ENCODE measurements at regions not wholly inside any gene's neighbourhood (a gene's known extent, or its start where the extent isn't known, plus 50 kb on each side); places are given as distances from the start of the nearest gene placed in this dataset.

DNA sequence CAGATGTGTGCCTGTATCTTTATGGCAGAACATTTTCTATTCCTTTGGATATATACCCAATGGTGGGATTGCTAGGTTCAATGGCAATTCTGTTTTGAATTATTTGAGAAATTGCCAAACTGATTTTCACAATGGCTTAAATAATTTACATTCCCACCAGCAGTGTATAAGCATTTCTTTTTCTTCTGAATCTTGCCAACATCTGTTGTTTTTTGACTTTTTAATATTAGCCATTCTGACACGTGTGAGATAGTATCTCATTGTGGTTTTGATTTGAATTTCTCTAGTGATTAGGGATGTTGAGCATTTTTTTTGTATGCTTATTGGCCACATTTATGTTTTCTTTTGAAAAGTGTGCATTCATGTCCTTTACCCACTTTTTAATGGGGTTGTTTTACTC lies 864.3 kb upstream of the ADAMTS5 start (continued):
- TF ChIP-seq, protein P1, sequence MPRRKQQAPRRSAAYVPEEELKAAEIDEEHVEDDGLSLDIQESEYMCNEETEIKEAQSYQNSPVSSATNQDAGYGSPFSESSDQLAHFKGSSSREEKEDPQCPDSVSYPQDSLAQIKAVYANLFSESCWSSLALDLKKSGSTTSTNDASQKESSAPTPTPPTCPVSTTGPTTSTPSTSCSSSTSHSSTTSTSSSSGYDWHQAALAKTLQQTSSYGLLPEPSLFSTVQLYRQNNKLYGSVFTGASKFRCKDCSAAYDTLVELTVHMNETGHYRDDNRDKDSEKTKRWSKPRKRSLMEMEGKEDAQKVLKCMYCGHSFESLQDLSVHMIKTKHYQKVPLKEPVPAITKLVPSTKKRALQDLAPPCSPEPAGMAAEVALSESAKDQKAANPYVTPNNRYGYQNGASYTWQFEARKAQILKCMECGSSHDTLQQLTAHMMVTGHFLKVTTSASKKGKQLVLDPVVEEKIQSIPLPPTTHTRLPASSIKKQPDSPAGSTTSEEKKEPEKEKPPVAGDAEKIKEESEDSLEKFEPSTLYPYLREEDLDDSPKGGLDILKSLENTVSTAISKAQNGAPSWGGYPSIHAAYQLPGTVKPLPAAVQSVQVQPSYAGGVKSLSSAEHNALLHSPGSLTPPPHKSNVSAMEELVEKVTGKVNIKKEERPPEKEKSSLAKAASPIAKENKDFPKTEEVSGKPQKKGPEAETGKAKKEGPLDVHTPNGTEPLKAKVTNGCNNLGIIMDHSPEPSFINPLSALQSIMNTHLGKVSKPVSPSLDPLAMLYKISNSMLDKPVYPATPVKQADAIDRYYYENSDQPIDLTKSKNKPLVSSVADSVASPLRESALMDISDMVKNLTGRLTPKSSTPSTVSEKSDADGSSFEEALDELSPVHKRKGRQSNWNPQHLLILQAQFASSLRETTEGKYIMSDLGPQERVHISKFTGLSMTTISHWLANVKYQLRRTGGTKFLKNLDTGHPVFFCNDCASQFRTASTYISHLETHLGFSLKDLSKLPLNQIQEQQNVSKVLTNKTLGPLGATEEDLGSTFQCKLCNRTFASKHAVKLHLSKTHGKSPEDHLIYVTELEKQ (CRISPR knock-in tag; IDR thresholded peaks at IDR 0.05): no peak
- TF ChIP-seq SPI1 (IDR thresholded peaks at IDR 0.05; ENCODE audit: borderline replicate concordance, low read depth, low read length): no peak
- no peak for TF ChIP-seq PML (IDR thresholded peaks at IDR 0.05; ENCODE audit: low read length)

DNA sequence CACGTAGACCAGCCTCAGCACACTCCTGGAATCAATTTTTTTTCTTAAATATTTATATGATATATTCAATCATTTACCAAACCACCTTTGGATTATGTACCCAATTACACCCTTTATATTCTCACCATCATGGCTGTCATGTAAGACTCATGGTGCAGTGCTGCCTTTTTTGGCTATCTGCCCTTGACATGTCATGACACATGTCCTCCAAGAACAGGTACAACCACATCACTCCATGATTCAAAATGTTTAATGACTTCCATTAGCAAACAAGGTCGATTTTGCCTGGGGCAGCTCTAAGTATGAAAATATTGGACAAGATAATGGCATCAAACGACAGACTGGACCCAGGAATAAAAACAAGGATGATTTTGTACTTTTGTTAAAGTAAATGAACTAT lies 861.1 kb upstream of the ADAMTS5 start:
- CTCF ChIA-PET (ENCODE audit: low intra/inter-chr PET ratio): no interaction called here
- in situ Hi-C loops (cut with MboI) (no loop called here), intact Hi-C loops (cut with micrococcal nuclease) (no loop called here)
- Histone ChIP-seq H3K9me3 (replicated peaks; ENCODE audit: control insufficient read depth, insufficient read depth, low read depth, low read length) (no peaks in the 10 kb centered on the region), H3K4me1 (replicated peaks in 1 of 2; ENCODE audit: control insufficient read depth in 2 of 2, insufficient read depth in 2 of 2, low read length in 2 of 2) (no peaks in the 10 kb centered on the region), H3K9ac (ENCODE audit: insufficient read depth in 1 of 2, low read depth in 2 of 2, low read length in 2 of 2) (no peak overlapping the region), H2AFZ (ENCODE audit: low read depth, low read length) (no peak overlapping the region), H4K20me1 (replicated peaks; ENCODE audit: control insufficient read depth, insufficient read depth, low read length) (no peaks in the 10 kb centered on the region), H3K27ac (ENCODE audit: extremely low read depth, low read depth, low read length) (no peak overlapping the region), H3K4me3 (no peak overlapping the region), H3K9me1 (ENCODE audit: control insufficient read depth, insufficient read depth, low read length) (no peaks in the 10 kb centered on the region), H3K4me2 (ENCODE audit: insufficient read depth, low read length) (no peak overlapping the region), H3K36me3 (ENCODE audit: control insufficient read depth, insufficient read depth, low read length) (no peaks in the 10 kb centered on the region), H3K27me3 (ENCODE audit: control insufficient read depth in 2 of 2, insufficient read depth in 2 of 2, low read length in 2 of 2) (no peaks in the 10 kb centered on the region), H3K79me2 (ENCODE audit: control insufficient read depth, insufficient read depth, low read length) (no peaks in the 10 kb centered on the region)
- DNase-seq (ENCODE audit: extremely low read depth in 1 of 4, low spot score in 3 of 4) (no peak), ATAC-seq (no peak), FAIRE-seq (no peak)
- WGBS (ENCODE audit: insufficient coverage, low coverage, missing lambda C conversion rate): 2% methylated on average over 3 of the region's 3 CpGs
- no TSS peak for BruUV-seq (replicated peaks)
- POLR2A ChIA-PET: no interaction called here
- TF ChIP-seq, protein P2, sequence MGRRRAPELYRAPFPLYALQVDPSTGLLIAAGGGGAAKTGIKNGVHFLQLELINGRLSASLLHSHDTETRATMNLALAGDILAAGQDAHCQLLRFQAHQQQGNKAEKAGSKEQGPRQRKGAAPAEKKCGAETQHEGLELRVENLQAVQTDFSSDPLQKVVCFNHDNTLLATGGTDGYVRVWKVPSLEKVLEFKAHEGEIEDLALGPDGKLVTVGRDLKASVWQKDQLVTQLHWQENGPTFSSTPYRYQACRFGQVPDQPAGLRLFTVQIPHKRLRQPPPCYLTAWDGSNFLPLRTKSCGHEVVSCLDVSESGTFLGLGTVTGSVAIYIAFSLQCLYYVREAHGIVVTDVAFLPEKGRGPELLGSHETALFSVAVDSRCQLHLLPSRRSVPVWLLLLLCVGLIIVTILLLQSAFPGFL (CRISPR knock-in tag; IDR thresholded peaks at IDR 0.05): no peak
- no peak for TF ChIP-seq ZBTB1 (CRISPR knock-in tag; IDR thresholded peaks at IDR 0.05; ENCODE audit: borderline replicate concordance, low read depth)
- TF ChIP-seq, protein P3, sequence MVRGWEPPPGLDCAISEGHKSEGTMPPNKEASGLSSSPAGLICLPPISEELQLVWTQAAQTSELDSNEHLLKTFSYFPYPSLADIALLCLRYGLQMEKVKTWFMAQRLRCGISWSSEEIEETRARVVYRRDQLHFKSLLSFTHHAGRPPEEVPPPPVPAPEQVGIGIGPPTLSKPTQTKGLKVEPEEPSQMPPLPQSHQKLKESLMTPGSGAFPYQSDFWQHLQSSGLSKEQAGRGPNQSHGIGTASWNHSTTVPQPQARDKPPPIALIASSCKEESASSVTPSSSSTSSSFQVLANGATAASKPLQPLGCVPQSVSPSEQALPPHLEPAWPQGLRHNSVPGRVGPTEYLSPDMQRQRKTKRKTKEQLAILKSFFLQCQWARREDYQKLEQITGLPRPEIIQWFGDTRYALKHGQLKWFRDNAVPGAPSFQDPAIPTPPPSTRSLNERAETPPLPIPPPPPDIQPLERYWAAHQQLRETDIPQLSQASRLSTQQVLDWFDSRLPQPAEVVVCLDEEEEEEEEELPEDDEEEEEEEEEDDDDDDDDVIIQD (CRISPR knock-in tag; IDR thresholded peaks at IDR 0.05): no peak
- TF ChIP-seq, protein P4, sequence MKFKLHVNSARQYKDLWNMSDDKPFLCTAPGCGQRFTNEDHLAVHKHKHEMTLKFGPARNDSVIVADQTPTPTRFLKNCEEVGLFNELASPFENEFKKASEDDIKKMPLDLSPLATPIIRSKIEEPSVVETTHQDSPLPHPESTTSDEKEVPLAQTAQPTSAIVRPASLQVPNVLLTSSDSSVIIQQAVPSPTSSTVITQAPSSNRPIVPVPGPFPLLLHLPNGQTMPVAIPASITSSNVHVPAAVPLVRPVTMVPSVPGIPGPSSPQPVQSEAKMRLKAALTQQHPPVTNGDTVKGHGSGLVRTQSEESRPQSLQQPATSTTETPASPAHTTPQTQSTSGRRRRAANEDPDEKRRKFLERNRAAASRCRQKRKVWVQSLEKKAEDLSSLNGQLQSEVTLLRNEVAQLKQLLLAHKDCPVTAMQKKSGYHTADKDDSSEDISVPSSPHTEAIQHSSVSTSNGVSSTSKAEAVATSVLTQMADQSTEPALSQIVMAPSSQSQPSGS (CRISPR knock-in tag; IDR thresholded peaks at IDR 0.05): no peak
- TF ChIP-seq JUN (IDR thresholded peaks at IDR 0.05; ENCODE audit: borderline replicate concordance, low read depth, low read length): no peak
- no peak for TF ChIP-seq JUN (CRISPR knock-in tag; IDR thresholded peaks at IDR 0.05; ENCODE audit: borderline replicate concordance)
- no peak for TF ChIP-seq HDAC8 (tag; IDR thresholded peaks at IDR 0.05)
- TF ChIP-seq EP300 (IDR thresholded peaks at IDR 0.05; ENCODE audit: low read length): no peak
- no peak for TF ChIP-seq HNRNPUL1 (IDR thresholded peaks at IDR 0.05; ENCODE audit: low read length)
- no peak for TF ChIP-seq ZNF354B (CRISPR knock-in tag; IDR thresholded peaks at IDR 0.05)
- TF ChIP-seq, protein P5, sequence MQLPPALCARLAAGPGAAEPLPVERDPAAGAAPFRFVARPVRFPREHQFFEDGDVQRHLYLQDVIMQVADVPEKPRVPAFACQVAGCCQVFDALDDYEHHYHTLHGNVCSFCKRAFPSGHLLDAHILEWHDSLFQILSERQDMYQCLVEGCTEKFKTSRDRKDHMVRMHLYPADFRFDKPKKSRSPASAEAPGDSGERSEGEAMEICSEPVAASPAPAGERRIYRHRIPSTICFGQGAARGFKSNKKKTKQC (CRISPR knock-in tag; IDR thresholded peaks at IDR 0.05): no peak
- no peak for TF ChIP-seq PYGO2 (tag; IDR thresholded peaks at IDR 0.05)
